ENCODE measurements at regions not wholly inside any gene's neighbourhood (a gene's known extent, or its start where the extent isn't known, plus 50 kb on each side); places are given as distances from the start of the nearest gene placed in this dataset.

DNA sequence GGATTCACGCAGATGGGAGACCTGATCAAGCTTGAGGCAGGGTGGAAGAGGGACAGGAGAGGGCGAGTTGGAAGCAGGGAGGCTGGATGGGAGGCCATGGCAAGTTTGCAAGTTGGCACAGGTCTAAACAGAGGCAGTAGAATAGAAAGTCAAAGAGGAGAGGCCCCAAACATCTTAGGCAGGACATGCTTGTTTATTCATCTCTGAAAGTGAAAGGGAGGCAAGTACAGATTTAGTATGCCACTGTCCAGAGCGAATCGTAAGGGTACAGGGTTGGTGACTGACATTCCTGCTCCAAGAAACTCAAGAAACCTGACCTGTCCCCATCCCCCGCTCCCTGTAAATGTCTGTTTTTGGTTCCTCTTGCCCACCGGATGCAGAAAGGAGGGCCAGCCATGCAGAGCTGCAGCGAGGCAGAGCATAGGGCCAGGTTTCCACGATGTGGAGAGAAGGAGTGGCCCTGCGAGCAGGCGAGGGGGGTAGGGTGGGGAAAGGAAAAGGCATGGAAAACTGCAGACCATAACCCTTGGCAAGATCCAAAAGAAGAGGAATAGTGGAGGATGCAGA lies 96.2 kb upstream of the BOD1 start:
- H3K4ac ChIP-seq (ENCODE audit: low read depth, low read length): no peak overlapping the region
- H2BK5ac ChIP-seq (ENCODE audit: insufficient read length, low read length): no peak overlapping the region
- no peak overlapping the region for H4K5ac ChIP-seq (ENCODE audit: insufficient read length, low read depth, low read length)
- no peak overlapping the region for H3K27ac ChIP-seq (ENCODE audit: insufficient read length, low read depth, low read length)
- Mint-ChIP-seq H3K4me3 (no peak overlapping the region), H3K27me3 (ENCODE audit: low read depth) (no peaks in the 10 kb centered on the region; the same call in 1 of the 2 replicates), H3K27ac (peak overlapping the region in 2 of 3 experiments; percentile 56 to 87; a peak in 3 of 7 replicates), H3K9me3 (no peaks in the 10 kb centered on the region), H3K36me3 (ENCODE audit: insufficient read depth in 1 of 3, low read depth in 3 of 3) (peaks cover 2 to 16% (median 5%) of the 10 kb centered on the region in 3 experiments; a peak in 4 of 7 replicates), H3K4me1 (peaks cover 14 to 18% of the 10 kb centered on the region in 2 experiments)
- no peak overlapping the region for H3K23ac ChIP-seq (ENCODE audit: insufficient read length, low read depth, low read length)
- H3K18ac ChIP-seq (ENCODE audit: insufficient read length, low read depth, low read length): no peak overlapping the region
- no peak overlapping the region for H3K9ac ChIP-seq (ENCODE audit: extremely low read depth, insufficient read length, low read length)
- H3K79me2 ChIP-seq (ENCODE audit: insufficient read depth, low read length): no peaks in the 10 kb centered on the region
- DNase-seq: no peak
- H3K27me3 ChIP-seq (ENCODE audit: insufficient read depth, low read length): no peaks in the 10 kb centered on the region
- no peak overlapping the region for H2BK120ac ChIP-seq (ENCODE audit: low read depth, low read length, poor library complexity, severe bottlenecking)
- WGBS (ENCODE audit: extremely low coverage, insufficient read length, low lambda C conversion rate): no CpG with 5 or more reads among the region's 10 CpGs
- no peaks in the 10 kb centered on the region for H3K23me2 ChIP-seq (ENCODE audit: insufficient read length, low read depth, low read length, poor library complexity, severe bottlenecking)
- no peak overlapping the region for H2BK20ac ChIP-seq (ENCODE audit: low read depth, low read length, poor library complexity, severe bottlenecking)
- H4K8ac ChIP-seq (replicated peaks; ENCODE audit: insufficient read length, low read depth, low read length): no peak overlapping the region
- H4K91ac ChIP-seq (ENCODE audit: insufficient read length, low read depth, low read length): no peak overlapping the region
- no peak overlapping the region for H3K14ac ChIP-seq (ENCODE audit: insufficient read depth, low read length)
- H3K4me2 ChIP-seq (ENCODE audit: insufficient read depth, insufficient read length, low read length): no peak overlapping the region
- no peaks in the 10 kb centered on the region for H3K9me3 ChIP-seq (ENCODE audit: control insufficient read depth, low read depth, low read length)
- no peak overlapping the region for H2AFZ ChIP-seq (ENCODE audit: low read length)
- H2BK12ac ChIP-seq (ENCODE audit: insufficient read length, low read depth, low read length): no peak overlapping the region
- H3T11ph ChIP-seq (ENCODE audit: low read length): no peak overlapping the region
- no peak overlapping the region for H3K56ac ChIP-seq (ENCODE audit: insufficient read length, low read depth, low read length)
- no peaks in the 10 kb centered on the region; the same call in 1 of the 2 replicates for H3K4me1 ChIP-seq (ENCODE audit: insufficient read depth, low read length)
- no peaks in the 10 kb centered on the region for H3K79me1 ChIP-seq (ENCODE audit: insufficient read depth, low read depth, low read length, poor library complexity, severe bottlenecking)
- TF ChIP-seq, protein P1, sequence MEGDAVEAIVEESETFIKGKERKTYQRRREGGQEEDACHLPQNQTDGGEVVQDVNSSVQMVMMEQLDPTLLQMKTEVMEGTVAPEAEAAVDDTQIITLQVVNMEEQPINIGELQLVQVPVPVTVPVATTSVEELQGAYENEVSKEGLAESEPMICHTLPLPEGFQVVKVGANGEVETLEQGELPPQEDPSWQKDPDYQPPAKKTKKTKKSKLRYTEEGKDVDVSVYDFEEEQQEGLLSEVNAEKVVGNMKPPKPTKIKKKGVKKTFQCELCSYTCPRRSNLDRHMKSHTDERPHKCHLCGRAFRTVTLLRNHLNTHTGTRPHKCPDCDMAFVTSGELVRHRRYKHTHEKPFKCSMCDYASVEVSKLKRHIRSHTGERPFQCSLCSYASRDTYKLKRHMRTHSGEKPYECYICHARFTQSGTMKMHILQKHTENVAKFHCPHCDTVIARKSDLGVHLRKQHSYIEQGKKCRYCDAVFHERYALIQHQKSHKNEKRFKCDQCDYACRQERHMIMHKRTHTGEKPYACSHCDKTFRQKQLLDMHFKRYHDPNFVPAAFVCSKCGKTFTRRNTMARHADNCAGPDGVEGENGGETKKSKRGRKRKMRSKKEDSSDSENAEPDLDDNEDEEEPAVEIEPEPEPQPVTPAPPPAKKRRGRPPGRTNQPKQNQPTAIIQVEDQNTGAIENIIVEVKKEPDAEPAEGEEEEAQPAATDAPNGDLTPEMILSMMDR (conservative IDR thresholded peaks at IDR 0.05): no peak
- no peaks in the 10 kb centered on the region for H4K20me1 ChIP-seq (ENCODE audit: control insufficient read depth, insufficient read depth, insufficient read length)
- no peak overlapping the region for H2BK15ac ChIP-seq (ENCODE audit: low read depth, low read length)
- H2AK5ac ChIP-seq (ENCODE audit: insufficient read length, low read length): no peak overlapping the region

Measured in H9 (cell line).